ENCODE measurements at regions not wholly inside any gene's neighbourhood (a gene's known extent, or its start where the extent isn't known, plus 50 kb on each side); places are given as distances from the start of the nearest gene placed in this dataset.
"Not testable (repeated sequence)": the region's sequence is repeated elsewhere in the genome, so short reads cannot be mapped to it uniquely, and the experiment has no call there.

DNA sequence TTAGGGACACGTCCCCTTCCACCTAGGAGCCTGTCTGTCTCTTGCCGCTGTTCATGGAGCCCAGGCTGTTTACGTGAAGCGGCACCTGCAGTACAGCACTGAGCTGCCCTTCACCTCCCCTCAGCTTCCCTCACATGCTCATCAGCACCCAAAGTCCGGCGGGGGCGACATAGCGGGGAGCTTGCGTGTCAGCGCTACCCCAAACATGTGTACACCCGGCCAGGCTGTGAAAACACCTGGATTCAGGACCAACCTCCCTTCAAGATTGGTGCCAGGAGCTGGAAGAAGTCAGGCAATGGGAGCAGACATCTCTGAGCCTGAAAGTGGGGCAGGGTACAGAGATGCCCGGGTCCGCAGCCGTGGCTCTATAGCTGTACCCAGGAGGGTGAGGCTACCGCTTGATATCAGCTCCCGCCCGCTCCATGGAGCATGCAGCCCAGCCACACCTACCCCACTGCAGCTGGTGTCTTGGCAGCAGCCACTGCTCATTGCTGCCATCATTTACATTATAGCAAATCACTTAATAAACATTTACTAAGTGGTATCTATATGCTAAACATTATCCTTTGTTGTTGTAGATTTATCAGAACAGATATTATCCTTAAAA lies 712.1 kb downstream of the CDH9 start:
- Histone ChIP-seq H3K27me3 (no peaks in the 10 kb centered on the region), H3K4me3 (no peak overlapping the region), H3K9me3 (peaks cover 0 to 2% of the 10 kb centered on the region in 2 donors), H3K36me3 (no peaks in the 10 kb centered on the region), H3K27ac (no peak overlapping the region), H3K4me1 (no peaks in the 10 kb centered on the region)
- ATAC-seq (no peak), DNase-seq (peak in 1 of 4 donors; percentile 67)
- TF ChIP-seq CTCF (IDR thresholded peaks at IDR 0.05): no peak
- intact Hi-C loops (cut with DNase I): no loop called here

DNA sequence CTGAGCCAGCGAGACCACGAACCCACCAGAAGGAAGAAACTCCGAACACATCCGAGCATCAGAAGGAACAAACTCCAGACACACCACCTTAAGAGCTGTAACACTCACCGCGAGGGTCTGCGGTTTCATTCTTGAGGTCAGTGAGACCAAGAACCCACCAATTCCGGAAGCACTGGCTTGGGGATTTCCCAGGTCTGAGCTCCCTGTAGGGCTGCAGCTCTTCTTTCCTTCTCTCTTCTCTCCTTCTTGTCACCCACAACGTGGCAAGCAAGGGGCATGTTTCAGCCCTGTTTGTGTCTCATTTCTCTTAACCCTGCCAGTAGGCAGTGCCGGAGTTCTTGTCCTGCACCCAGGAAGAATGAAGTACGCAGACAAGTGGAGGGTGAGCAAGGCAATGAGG lies 713.0 kb downstream of the CDH9 start:
- intact Hi-C loops (cut with DNase I): not testable (repeated sequence)

GRCh38 chr5:26324273-26324895 lies 714.0 kb downstream of the CDH9 start:
- H3K4me1 ChIP-seq; H3K27ac ChIP-seq; intact Hi-C loops (cut with DNase I); ATAC-seq; H3K9me3 ChIP-seq; H3K36me3 ChIP-seq; H3K27me3 ChIP-seq; H3K4me3 ChIP-seq: not testable (repeated sequence)
- DNase-seq: peak in 1 of 4 donors; percentile 59

More for the DNA sequence above, 713.0 kb downstream of the CDH9 start:
- not testable (repeated sequence) for H3K27me3 ChIP-seq, DNase-seq, ATAC-seq, H3K9me3 ChIP-seq, H3K27ac ChIP-seq, H3K36me3 ChIP-seq, H3K4me3 ChIP-seq, H3K4me1 ChIP-seq

GRCh38 chr5:26323794-26324193 lies 714.6 kb downstream of the CDH9 start:
- H3K9me3 ChIP-seq: peaks cover 0 to 5% of the 10 kb centered on the region in 2 donors
- H3K36me3 ChIP-seq: no peaks in the 10 kb centered on the region
- no peak for TF ChIP-seq CTCF (IDR thresholded peaks at IDR 0.05)
- no peak overlapping the region for H3K4me3 ChIP-seq
- intact Hi-C loops (cut with DNase I): no loop called here
- no peak overlapping the region for H3K27ac ChIP-seq
- peak in 1 of 4 donors; percentile 53 for DNase-seq
- H3K4me1 ChIP-seq: no peaks in the 10 kb centered on the region
- no peaks in the 10 kb centered on the region for H3K27me3 ChIP-seq
- ATAC-seq: no peak

DNA sequence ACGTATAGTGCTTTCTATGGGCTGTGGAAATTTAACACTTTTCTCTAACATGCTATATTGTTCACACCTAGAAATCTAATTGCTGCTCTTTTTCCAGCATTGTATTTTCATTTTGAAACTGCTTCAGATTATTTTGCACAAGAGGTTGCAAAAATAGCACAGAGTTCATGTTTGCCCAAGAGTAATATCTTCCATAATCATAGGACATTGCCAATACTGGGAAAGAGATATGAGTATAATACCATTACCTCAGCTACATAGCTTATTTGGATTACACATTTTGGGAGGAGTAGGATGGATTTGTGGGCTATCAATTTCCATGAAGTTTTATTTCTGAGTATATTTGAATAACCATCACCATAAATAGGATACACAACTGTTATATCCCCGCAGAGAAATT lies 717.1 kb downstream of the CDH9 start:
- Histone ChIP-seq H3K9me3 (peaks cover 0 to 6% of the 10 kb centered on the region in 2 donors), H3K4me1 (no peaks in the 10 kb centered on the region), H3K27ac (no peak overlapping the region), H3K4me3 (no peak overlapping the region), H3K27me3 (no peaks in the 10 kb centered on the region), H3K36me3 (no peaks in the 10 kb centered on the region)
- DNase-seq (no peak), ATAC-seq (no peak)
- no peak for TF ChIP-seq CTCF (IDR thresholded peaks at IDR 0.05)
- intact Hi-C loops (cut with DNase I): no loop called here

- no peak for TF ChIP-seq CTCF (IDR thresholded peaks at IDR 0.05)
- Histone ChIP-seq H3K36me3 (no peaks in the 10 kb centered on the region), H3K4me3 (no peak overlapping the region), H3K4me1 (no peaks in the 10 kb centered on the region), H3K27ac (no peak overlapping the region), H3K9me3 (peaks cover 0 to 6% of the 10 kb centered on the region in 2 donors), H3K27me3 (no peaks in the 10 kb centered on the region)
- intact Hi-C loops (cut with DNase I): no loop called here
- DNase-seq: no peak
- ATAC-seq: no peak
Measured at GRCh38 chr5:26310415-26310814, 728.0 kb downstream of the CDH9 start.

Data from left lung (tissue), 4 donors.